ENCODE measurements at regions not wholly inside any gene's neighbourhood (a gene's known extent, or its start where the extent isn't known, plus 50 kb on each side); places are given as distances from the start of the nearest gene placed in this dataset.
"Not testable (repeated sequence)": the region's sequence is repeated elsewhere in the genome, so short reads cannot be mapped to it uniquely, and the experiment has no call there.

- no peak for DNase-seq (ENCODE audit: low read depth in 1 of 2, low spot score in 1 of 2)
Measured at GRCh38 chr4:38330321-38330720, 333.7 kb upstream of the KLF3 start.

GRCh38 chr4:38330936-38331335 is 333.1 kb upstream of the KLF3 start:
- DNase-seq (ENCODE audit: low read depth in 1 of 2, low spot score in 1 of 2), result no peak

- no peak for DNase-seq (ENCODE audit: low read depth in 1 of 2, low spot score in 1 of 2)
Measured at GRCh38 chr4:38332699-38333098, 331.3 kb upstream of the KLF3 start.

- no peak for DNase-seq (ENCODE audit: low read depth in 1 of 2, low spot score in 1 of 2)
Measured at GRCh38 chr4:38333219-38333618, 330.8 kb upstream of the KLF3 start.

GRCh38 chr4:38334791-38335190 is 329.2 kb upstream of the KLF3 start:
- DNase-seq (ENCODE audit: low read depth in 1 of 2, low spot score in 1 of 2), result no peak

GRCh38 chr4:38338939-38339338 is 325.1 kb upstream of the KLF3 start:
- not testable (repeated sequence) for DNase-seq (ENCODE audit: low read depth in 1 of 2, low spot score in 1 of 2)

GRCh38 chr4:38343608-38344007 is 320.4 kb upstream of the KLF3 start:
- no peak for DNase-seq (ENCODE audit: low read depth in 1 of 2, low spot score in 1 of 2)

GRCh38 chr4:38344929-38345328 is 319.1 kb upstream of the KLF3 start:
- DNase-seq (ENCODE audit: low read depth in 1 of 2, low spot score in 1 of 2), result no peak

- DNase-seq (ENCODE audit: low read depth in 1 of 2, low spot score in 1 of 2), result no peak
Measured at GRCh38 chr4:38347251-38347650, 316.7 kb upstream of the KLF3 start.

- no peak for DNase-seq (ENCODE audit: low read depth in 1 of 2, low spot score in 1 of 2)
Measured at GRCh38 chr4:38354421-38354820, 309.6 kb upstream of the KLF3 start.

GRCh38 chr4:38354872-38355271 is 309.1 kb upstream of the KLF3 start:
- DNase-seq (ENCODE audit: low read depth in 1 of 2, low spot score in 1 of 2), result no peak

- DNase-seq (ENCODE audit: low read depth in 1 of 2, low spot score in 1 of 2), result no peak
Measured at GRCh38 chr4:38356686-38357085, 307.3 kb upstream of the KLF3 start.

GRCh38 chr4:38357546-38357945 is 306.5 kb upstream of the KLF3 start:
- DNase-seq (ENCODE audit: low read depth in 1 of 2, low spot score in 1 of 2), result no peak

- no peak for DNase-seq (ENCODE audit: low read depth in 1 of 2, low spot score in 1 of 2)
Measured at GRCh38 chr4:38359113-38359512, 304.9 kb upstream of the KLF3 start.

- DNase-seq (ENCODE audit: low read depth in 1 of 2, low spot score in 1 of 2), result no peak
Measured at GRCh38 chr4:38360201-38360600, 303.8 kb upstream of the KLF3 start.

GRCh38 chr4:38364383-38364963 is 299.5 kb upstream of the KLF3 start:
- no peak for DNase-seq (ENCODE audit: low read depth in 1 of 2, low spot score in 1 of 2)

- DNase-seq (ENCODE audit: low read depth in 1 of 2, low spot score in 1 of 2), result no peak
Measured at GRCh38 chr4:38365261-38365660, 298.7 kb upstream of the KLF3 start.

GRCh38 chr4:38365748-38366310 is 298.2 kb upstream of the KLF3 start:
- no peak for DNase-seq (ENCODE audit: low read depth in 1 of 2, low spot score in 1 of 2)

GRCh38 chr4:38366456-38366855 is 297.5 kb upstream of the KLF3 start:
- DNase-seq (ENCODE audit: low read depth in 1 of 2, low spot score in 1 of 2), result no peak

GRCh38 chr4:38366997-38367396 is 297.0 kb upstream of the KLF3 start:
- DNase-seq (ENCODE audit: low read depth in 1 of 2, low spot score in 1 of 2), result no peak

GRCh38 chr4:38367642-38368174 is 296.3 kb upstream of the KLF3 start:
- DNase-seq (ENCODE audit: low read depth in 1 of 2, low spot score in 1 of 2), result no peak

- no peak for DNase-seq (ENCODE audit: low read depth in 1 of 2, low spot score in 1 of 2)
Measured at GRCh38 chr4:38368613-38369012, 295.4 kb upstream of the KLF3 start.

GRCh38 chr4:38371391-38371851 is 292.6 kb upstream of the KLF3 start:
- no peak for DNase-seq (ENCODE audit: low read depth in 1 of 2, low spot score in 1 of 2)
